ENCODE measurements at regions not wholly inside any gene's neighbourhood (a gene's known extent, or its start where the extent isn't known, plus 50 kb on each side); places are given as distances from the start of the nearest gene placed in this dataset.
"Not testable (repeated sequence)": the region's sequence is repeated elsewhere in the genome, so short reads cannot be mapped to it uniquely, and the experiment has no call there.

DNA sequence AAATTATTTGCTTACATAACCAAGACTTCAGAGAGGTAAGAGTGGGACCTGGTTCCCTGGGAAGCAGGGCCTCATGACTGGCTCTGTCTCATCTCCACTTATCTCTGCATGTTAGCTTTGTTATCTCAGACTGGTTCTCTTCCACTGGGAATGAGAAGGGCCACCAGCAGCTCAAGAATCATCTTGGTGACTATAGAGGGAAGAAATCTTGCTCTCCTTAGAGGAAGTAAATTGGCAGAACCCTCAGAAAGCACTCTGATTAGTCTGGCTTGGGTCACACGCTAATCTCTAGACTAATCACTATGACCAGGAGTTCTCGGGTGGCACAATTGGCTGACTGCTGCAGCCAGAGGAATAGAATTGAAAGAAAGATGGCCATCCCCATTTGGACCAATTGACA, 110.8 kb upstream of the KRAS start:
- Histone ChIP-seq H3K4me3 (no peak overlapping the region), H3K9me3 (no peaks in the 10 kb centered on the region), H3K27ac (no peak overlapping the region), H3K27me3 (no peaks in the 10 kb centered on the region), H3K4me1 (no peaks in the 10 kb centered on the region), H3K36me3 (no peaks in the 10 kb centered on the region)
- intact Hi-C loops (cut with DNase I): no loop called here
- TF ChIP-seq, protein P1, sequence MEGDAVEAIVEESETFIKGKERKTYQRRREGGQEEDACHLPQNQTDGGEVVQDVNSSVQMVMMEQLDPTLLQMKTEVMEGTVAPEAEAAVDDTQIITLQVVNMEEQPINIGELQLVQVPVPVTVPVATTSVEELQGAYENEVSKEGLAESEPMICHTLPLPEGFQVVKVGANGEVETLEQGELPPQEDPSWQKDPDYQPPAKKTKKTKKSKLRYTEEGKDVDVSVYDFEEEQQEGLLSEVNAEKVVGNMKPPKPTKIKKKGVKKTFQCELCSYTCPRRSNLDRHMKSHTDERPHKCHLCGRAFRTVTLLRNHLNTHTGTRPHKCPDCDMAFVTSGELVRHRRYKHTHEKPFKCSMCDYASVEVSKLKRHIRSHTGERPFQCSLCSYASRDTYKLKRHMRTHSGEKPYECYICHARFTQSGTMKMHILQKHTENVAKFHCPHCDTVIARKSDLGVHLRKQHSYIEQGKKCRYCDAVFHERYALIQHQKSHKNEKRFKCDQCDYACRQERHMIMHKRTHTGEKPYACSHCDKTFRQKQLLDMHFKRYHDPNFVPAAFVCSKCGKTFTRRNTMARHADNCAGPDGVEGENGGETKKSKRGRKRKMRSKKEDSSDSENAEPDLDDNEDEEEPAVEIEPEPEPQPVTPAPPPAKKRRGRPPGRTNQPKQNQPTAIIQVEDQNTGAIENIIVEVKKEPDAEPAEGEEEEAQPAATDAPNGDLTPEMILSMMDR (IDR thresholded peaks at IDR 0.05): no peak
- DNase-seq (ENCODE audit: low spot score in 2 of 2): no peak

DNA sequence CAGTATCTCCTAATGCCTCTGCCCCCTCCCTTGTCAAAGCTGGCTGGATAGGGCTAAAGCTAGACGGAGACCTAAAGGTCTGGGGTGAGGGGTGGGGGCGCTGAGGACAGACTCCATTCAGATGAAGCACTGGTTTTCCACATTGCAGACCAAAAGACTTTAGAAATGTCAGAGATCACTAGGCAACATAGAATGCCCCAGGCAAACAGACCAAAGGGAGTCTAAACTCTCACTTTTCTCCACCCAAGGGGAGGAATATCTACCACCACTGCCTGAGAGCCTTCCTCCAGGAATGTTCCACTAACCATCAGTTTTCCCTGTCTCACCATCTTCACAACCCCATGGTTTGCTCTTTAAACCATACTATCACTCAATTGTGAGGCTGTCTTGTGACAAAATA, 106.9 kb upstream of the KRAS start:
- H3K36me3 ChIP-seq: no peaks in the 10 kb centered on the region
- H3K27me3 ChIP-seq: no peaks in the 10 kb centered on the region
- no peak overlapping the region for H3K27ac ChIP-seq
- intact Hi-C loops (cut with DNase I): no loop called here
- H3K4me3 ChIP-seq: no peak overlapping the region
- no peaks in the 10 kb centered on the region for H3K4me1 ChIP-seq
- TF ChIP-seq, protein P1 (IDR thresholded peaks at IDR 0.05): no peak
- DNase-seq (ENCODE audit: low spot score in 2 of 2): no peak
- no peaks in the 10 kb centered on the region for H3K9me3 ChIP-seq

DNA sequence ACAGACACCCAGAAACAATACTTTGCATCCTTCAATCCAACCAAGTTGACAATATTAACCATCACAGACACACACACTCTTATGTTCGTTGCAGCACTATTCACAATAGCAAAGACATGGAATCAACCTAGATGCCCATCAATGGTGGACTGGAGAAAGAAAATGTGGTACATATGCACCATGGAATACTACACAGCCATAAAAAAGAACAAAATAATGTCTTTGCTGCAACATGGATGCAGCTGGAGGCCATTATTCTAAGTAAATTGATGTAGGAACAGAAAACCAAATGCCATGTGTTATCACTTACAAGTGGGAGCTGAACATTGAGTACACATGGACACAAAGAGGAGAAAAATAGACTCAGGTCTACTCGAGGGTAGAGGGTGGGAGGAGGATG, 102.2 kb upstream of the KRAS start:
- DNase-seq (ENCODE audit: low spot score in 2 of 2); H3K4me1 ChIP-seq; H3K27ac ChIP-seq; H3K4me3 ChIP-seq; H3K9me3 ChIP-seq; H3K27me3 ChIP-seq; H3K36me3 ChIP-seq; intact Hi-C loops (cut with DNase I): not testable (repeated sequence)

DNA sequence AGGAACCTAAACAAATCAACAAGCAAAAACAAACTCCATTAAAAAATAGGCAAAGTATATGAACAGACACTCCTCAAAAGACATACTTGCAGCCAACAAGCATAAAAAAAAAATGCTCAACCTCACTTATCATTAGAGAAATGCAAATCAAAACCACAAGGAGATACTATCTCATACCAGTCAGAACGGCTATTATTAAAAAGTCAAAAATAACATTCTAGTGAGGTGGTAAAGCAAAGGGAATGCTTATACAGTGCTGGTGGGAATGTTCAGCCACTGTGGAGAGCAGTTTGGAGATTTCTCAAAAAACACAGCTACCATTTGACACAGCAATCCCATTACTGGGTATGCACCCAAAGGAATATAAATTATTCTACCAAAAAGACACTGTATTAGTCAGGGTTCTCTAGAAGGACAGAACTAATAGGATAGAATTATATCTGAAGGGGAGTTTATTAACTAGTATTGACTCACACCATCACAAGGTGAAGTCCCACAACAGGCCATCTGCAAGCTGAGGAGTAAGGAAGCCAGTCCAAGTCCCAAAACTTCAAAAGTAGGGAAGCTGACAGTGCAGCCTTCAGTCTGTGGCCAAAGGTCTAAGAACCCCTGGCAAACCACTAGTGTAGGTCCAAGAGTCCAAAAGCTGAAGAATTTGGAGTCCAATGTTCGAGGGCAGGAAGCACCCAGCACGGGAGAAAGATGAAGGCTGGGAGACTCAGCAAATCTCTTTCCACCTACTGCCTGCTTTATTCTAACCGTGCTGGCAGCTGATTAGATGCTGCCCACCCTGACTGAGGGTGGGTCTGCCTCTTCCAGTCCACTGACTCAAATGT, 101.6 kb upstream of the KRAS start:
- no peaks in the 10 kb centered on the region for H3K9me3 ChIP-seq
- TF ChIP-seq, protein P1 (IDR thresholded peaks at IDR 0.05): no peak
- intact Hi-C loops (cut with DNase I): no loop called here

DNA sequence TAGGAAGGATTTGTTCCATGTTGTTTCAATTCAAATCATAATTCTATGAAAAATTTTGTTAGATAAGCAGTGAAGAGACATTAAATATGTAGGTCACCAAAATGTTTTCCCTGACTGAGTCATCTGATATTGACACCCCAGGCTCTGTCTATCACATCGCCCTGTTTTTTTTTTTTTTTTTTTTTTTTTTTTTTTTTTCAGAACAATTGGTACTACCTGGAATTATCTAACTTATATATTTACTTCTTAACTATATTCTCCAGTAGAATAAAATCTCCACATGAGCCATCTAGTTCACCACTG, 97.8 kb upstream of the KRAS start:
- Histone ChIP-seq H3K9me3 (no peaks in the 10 kb centered on the region), H3K36me3 (no peaks in the 10 kb centered on the region), H3K4me1 (no peaks in the 10 kb centered on the region), H3K27ac (no peak overlapping the region), H3K4me3 (no peak overlapping the region), H3K27me3 (no peaks in the 10 kb centered on the region)
- intact Hi-C loops (cut with DNase I): no loop called here
- no peak for DNase-seq (ENCODE audit: low spot score in 2 of 2)
- TF ChIP-seq, protein P1 (IDR thresholded peaks at IDR 0.05): no peak

More for the DNA sequence above, 101.6 kb upstream of the KRAS start:
- no peaks in the 10 kb centered on the region for H3K36me3 ChIP-seq
- no peak for DNase-seq (ENCODE audit: low spot score in 2 of 2)
- no peaks in the 10 kb centered on the region for H3K4me1 ChIP-seq
- H3K4me3 ChIP-seq: no peak overlapping the region
- H3K27ac ChIP-seq: no peak overlapping the region
- H3K27me3 ChIP-seq: no peaks in the 10 kb centered on the region

DNA sequence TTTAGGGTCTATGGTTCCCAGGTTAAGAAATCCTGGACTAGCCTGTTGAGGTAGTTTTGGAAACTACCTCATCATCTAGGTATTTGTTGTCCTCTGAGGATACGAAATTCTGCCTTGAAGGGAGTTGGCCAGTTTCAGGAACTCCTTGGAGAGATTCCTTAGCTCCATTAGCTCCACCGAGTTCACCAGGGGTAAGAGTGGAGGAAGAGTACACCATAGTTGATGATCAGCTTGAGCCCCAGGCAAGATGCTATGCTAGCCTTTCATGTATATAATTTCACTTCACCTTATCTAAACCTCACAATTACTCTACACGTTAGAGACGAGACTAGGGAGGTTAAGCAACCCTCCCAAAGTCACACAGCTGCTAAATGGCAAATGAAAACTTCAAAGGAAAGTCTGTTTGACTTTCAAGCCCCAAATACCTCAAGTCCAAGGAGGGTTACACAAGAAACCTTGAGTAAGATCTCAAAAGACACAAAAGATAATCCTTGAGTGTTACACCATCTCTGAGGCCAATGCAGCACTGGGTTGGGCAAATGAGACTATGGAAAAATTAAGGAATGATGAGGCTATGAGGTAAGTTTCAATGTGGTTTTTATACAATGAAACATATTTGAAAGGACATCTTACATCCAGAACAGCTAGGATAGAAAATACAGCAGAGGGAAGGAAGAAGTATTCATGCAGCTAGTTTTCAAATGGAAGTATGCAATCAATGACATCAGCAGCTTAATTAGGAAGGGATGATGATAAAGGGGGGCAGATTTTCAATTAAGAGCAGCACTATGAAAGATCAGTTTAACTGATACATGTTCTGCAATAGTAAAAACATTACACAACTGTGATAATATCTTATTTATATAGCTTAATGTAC, 97.2 kb upstream of the KRAS start:
- H3K9me3 ChIP-seq: no peaks in the 10 kb centered on the region
- H3K4me1 ChIP-seq: no peaks in the 10 kb centered on the region
- no peaks in the 10 kb centered on the region for H3K36me3 ChIP-seq
- TF ChIP-seq, protein P1 (IDR thresholded peaks at IDR 0.05): no peak
- DNase-seq (ENCODE audit: low spot score in 2 of 2): no peak
- no peak overlapping the region for H3K27ac ChIP-seq
- H3K4me3 ChIP-seq: no peak overlapping the region
- intact Hi-C loops (cut with DNase I): no loop called here
- H3K27me3 ChIP-seq: no peaks in the 10 kb centered on the region

DNA sequence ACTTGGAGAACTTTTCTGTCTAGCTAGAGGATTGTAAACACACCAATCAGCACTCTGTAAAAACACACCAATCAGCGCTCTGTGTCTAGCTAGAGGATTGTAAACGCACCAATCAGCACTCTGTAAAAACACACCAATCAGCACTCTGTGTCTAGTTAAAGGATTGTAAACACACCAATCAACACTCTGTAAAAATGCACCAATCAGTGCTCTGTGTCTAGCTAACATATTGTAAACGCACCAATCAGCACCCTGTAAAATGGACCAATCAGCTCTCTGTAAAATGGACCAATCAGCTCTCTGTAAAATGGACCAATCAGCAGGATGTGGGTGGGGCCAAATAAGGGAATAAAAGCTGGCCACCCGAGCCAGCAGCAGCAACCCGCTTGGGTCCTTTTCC, 91.1 kb upstream of the KRAS start:
- DNase-seq (ENCODE audit: low spot score in 2 of 2); intact Hi-C loops (cut with DNase I); H3K4me3 ChIP-seq; H3K27ac ChIP-seq; H3K4me1 ChIP-seq; H3K9me3 ChIP-seq; H3K36me3 ChIP-seq; H3K27me3 ChIP-seq: not testable (repeated sequence)
